ENCODE measurements at regions not wholly inside any gene's neighbourhood (a gene's known extent, or its start where the extent isn't known, plus 50 kb on each side); places are given as distances from the start of the nearest gene placed in this dataset.

- in situ Hi-C loops (cut with MboI; ENCODE audit: low pct_unique_long_range_greater_than_20kb, low sequenced_read_pairs, unreplicated experiment), result no loop called here
- DNase-seq (ENCODE audit: low spot score), result no peak
- TF ChIP-seq CTCF (IDR thresholded peaks at IDR 0.05; ENCODE audit: extremely low read depth, insufficient read depth, missing control alignments), result no peak
Observed at GRCh38 chr1:14524826-14525636, 73.5 kb upstream of the KAZN start.

GRCh38 chr1:14529475-14529874 lies 69.0 kb upstream of the KAZN start:
- in situ Hi-C loops (cut with MboI; ENCODE audit: low pct_unique_long_range_greater_than_20kb, low sequenced_read_pairs, unreplicated experiment), result no loop called here
- no peak for TF ChIP-seq CTCF (IDR thresholded peaks at IDR 0.05; ENCODE audit: extremely low read depth, insufficient read depth, missing control alignments)
- DNase-seq (ENCODE audit: low spot score), result no peak

DNA sequence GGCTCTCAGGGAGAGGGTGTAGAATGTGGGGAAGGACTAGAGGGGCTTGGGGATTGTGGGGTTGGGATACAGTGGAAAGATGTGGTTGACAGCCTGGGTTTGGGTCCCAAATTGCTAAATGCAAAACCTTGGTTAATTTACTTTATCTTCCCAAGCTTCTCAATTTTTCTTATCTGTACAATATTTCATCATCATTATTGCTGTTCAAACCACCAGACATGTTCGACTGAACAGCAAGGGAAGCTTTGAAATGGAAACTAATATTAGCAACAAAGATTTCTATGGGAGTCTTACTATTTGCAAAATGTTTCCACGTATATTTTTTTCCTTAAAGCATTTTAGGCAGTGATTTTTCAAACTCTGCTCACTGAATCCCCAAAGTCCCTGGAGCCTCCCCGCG lies 67.0 kb upstream of the KAZN start:
- TF ChIP-seq CTCF (IDR thresholded peaks at IDR 0.05; ENCODE audit: extremely low read depth, insufficient read depth, missing control alignments), result no peak
- in situ Hi-C loops (cut with MboI; ENCODE audit: low pct_unique_long_range_greater_than_20kb, low sequenced_read_pairs, unreplicated experiment), result no loop called here
- no peak for DNase-seq (ENCODE audit: low spot score)

- in situ Hi-C loops (cut with MboI; ENCODE audit: low pct_unique_long_range_greater_than_20kb, low sequenced_read_pairs, unreplicated experiment), result no loop called here
- no peak for DNase-seq (ENCODE audit: low spot score)
- TF ChIP-seq CTCF (IDR thresholded peaks at IDR 0.05; ENCODE audit: extremely low read depth, insufficient read depth, missing control alignments), result no peak
Observed at GRCh38 chr1:14535619-14536355, 62.7 kb upstream of the KAZN start.

GRCh38 chr1:14538335-14538734 lies 60.1 kb upstream of the KAZN start:
- DNase-seq (ENCODE audit: low spot score), result no peak
- peak; percentile 32 for TF ChIP-seq CTCF (IDR thresholded peaks at IDR 0.05; ENCODE audit: extremely low read depth, insufficient read depth, missing control alignments)
- in situ Hi-C loops (cut with MboI; ENCODE audit: low pct_unique_long_range_greater_than_20kb, low sequenced_read_pairs, unreplicated experiment), result no loop called here

DNA sequence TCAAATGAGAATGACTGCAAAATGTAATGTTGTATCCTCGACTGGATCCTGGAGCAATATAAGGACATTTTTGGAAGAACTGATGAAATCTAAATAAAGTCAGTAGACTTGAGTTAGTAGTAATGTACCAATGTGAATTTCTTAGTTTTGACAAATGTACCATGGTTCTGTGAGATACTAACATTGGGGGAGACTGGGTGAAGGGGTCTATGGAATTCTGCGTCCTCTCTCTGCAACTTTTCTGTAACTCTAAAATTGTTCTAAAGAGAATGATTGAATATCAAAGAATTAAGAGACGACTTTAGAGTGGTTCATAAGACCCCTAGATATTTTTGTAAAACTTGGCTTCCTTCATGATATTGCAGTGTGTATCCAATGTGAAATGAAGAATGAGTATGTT lies 59.2 kb upstream of the KAZN start:
- no peak for DNase-seq (ENCODE audit: low spot score)
- no peak for TF ChIP-seq CTCF (IDR thresholded peaks at IDR 0.05; ENCODE audit: extremely low read depth, insufficient read depth, missing control alignments)
- in situ Hi-C loops (cut with MboI; ENCODE audit: low pct_unique_long_range_greater_than_20kb, low sequenced_read_pairs, unreplicated experiment), result no loop called here

All from GM13977 (cell line).